22Rv1 (cell line): ENCODE measurements at regions not wholly inside any gene's neighbourhood (a gene's known extent, or its start where the extent isn't known, plus 50 kb on each side); places are given as distances from the start of the nearest gene placed in this dataset.

Source experiments
- H3K27ac ChIP-seq: fragments of 450-650 bp; 2 replicates; pipeline ENCODE4 v1.5.1; 2017
- CTCF ChIP-seq: fragments of 450-650 bp; IDR thresholded peaks from 2 replicates; pipeline ENCODE4 v1.5.1; 2017; ENCODE audit warnings: mild to moderate bottlenecking
- ZFX ChIP-seq: fragments of 450-650 bp; IDR thresholded peaks from 2 replicates; pipeline ENCODE4 v1.6.1; 2017; ENCODE audit warnings: antibody characterized with exemption, borderline replicate concordance

- H3K27ac ChIP-seq = no peak overlapping the region
- TF ChIP-seq ZFX (no peak), CTCF (no peak)
Observed at GRCh38 chr14:42323426-42323825, 716.8 kb downstream of the LRFN5 start.

- H3K27ac ChIP-seq = no peak overlapping the region
- TF ChIP-seq CTCF = no peak
- TF ChIP-seq ZFX = no peak
Observed at GRCh38 chr14:42322531-42323284, 716.0 kb downstream of the LRFN5 start.

- no peak for TF ChIP-seq ZFX
- TF ChIP-seq CTCF = no peak
- H3K27ac ChIP-seq = no peak overlapping the region
Observed at GRCh38 chr14:42319996-42320395, 713.3 kb downstream of the LRFN5 start.

GRCh38 chr14:42316693-42317092 lies 710.0 kb downstream of the LRFN5 start:
- no peak overlapping the region for H3K27ac ChIP-seq
- TF ChIP-seq ZFX (no peak), CTCF (no peak)

- H3K27ac ChIP-seq = no peak overlapping the region
- TF ChIP-seq CTCF (no peak), ZFX (no peak)
Observed at GRCh38 chr14:42311876-42312275, 705.2 kb downstream of the LRFN5 start.

- TF ChIP-seq ZFX (no peak), CTCF (no peak)
- no peak overlapping the region for H3K27ac ChIP-seq
Observed at GRCh38 chr14:42307239-42307825, 700.7 kb downstream of the LRFN5 start.

GRCh38 chr14:42299692-42300091 lies 693.0 kb downstream of the LRFN5 start:
- no peak overlapping the region for H3K27ac ChIP-seq
- TF ChIP-seq ZFX = no peak
- no peak for TF ChIP-seq CTCF
